Osteoblast (primary cell): ENCODE measurements at regions not wholly inside any gene's neighbourhood (a gene's known extent, or its start where the extent isn't known, plus 50 kb on each side); places are given as distances from the start of the nearest gene placed in this dataset.

Experiments
- DNase-seq: peaks from one replicate; pipeline ENCODE4 v3.0.0; 2011; ENCODE audit warnings: low spot score, mixed read lengths; ENCODE audit not compliant: insufficient read length; ENCODE audit errors: missing footprints
- H2AFZ ChIP-seq: 2 replicates; pipeline ENCODE4 v1.6.0; 2011; ENCODE audit warnings: mild to moderate bottlenecking, low read length
- H3K27ac ChIP-seq: 2 replicates; pipeline ENCODE4 v1.5.1; 2011; ENCODE audit warnings: mild to moderate bottlenecking, low read depth, low read length, moderate library complexity
- H3K27me3 ChIP-seq: 2 replicates; pipeline ENCODE4 v1.6.0; 2012; ENCODE audit warnings: mild to moderate bottlenecking, control low read depth, inconsistent platforms, low read length, moderate library complexity; ENCODE audit not compliant: insufficient read depth
- H3K36me3 ChIP-seq: 2 replicates; pipeline ENCODE4 v1.5.1; 2011; ENCODE audit warnings: mild to moderate bottlenecking, low read length, control low read depth, moderate library complexity; ENCODE audit not compliant: insufficient read depth
- H3K4me1 ChIP-seq: 2 replicates; pipeline ENCODE4 v1.5.1; 2011; ENCODE audit warnings: mild to moderate bottlenecking, low read length, control low read depth, moderate library complexity; ENCODE audit not compliant: insufficient read depth
- H3K4me2 ChIP-seq: 2 replicates; pipeline ENCODE4 v1.6.0; 2011; ENCODE audit warnings: mild to moderate bottlenecking, low read length; ENCODE audit not compliant: insufficient read depth
- H3K4me3 ChIP-seq: fragments of 200-600 bp; sonication (generic); 3 replicates; pipeline ENCODE4 v1.5.1; 2012; ENCODE audit warnings: mild to moderate bottlenecking, low read length, inconsistent platforms; ENCODE audit not compliant: insufficient read depth
- H3K79me2 ChIP-seq: 2 replicates; pipeline ENCODE4 v1.6.0; 2012; ENCODE audit warnings: mild to moderate bottlenecking, low read length, control low read depth, inconsistent platforms; ENCODE audit not compliant: insufficient read depth
- H3K9me3 ChIP-seq: 2 replicates; pipeline ENCODE4 v1.5.1; 2011; ENCODE audit warnings: low read depth, low read length, control low read depth
- H4K20me1 ChIP-seq: 2 replicates; pipeline ENCODE4 v1.6.0; 2012; ENCODE audit warnings: mild to moderate bottlenecking, low read length, control low read depth; ENCODE audit not compliant: insufficient read depth
- TF ChIP-seq, protein P1 (sequence below): IDR thresholded peaks from 2 replicates; pipeline ENCODE4 v1.5.1; 2011; ENCODE audit warnings: mild to moderate bottlenecking, low read depth, low read length, moderate library complexity; ENCODE audit errors: extremely low read depth

DNA sequence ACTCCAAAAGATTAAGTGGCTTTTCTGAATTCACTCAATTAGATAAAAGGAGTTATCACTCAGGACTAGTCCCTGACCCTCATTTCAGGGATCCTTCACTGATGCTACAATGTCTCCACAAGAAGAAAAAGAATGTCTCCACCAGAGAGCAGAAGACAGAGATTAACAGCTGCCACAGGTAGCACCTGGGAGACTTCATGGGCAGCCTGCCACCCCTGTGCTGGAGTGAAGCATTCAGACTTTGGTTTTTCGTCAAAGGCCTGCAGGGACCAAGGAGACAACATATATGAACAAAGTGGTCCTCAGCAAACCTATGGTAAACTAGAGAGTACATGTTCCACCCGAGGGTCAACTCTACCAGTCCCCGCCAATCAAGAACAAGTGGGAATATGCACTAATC lies 197.0 kb upstream of the ACVR2A start:
- DNase-seq = no peak
- no peaks in the 10 kb centered on the region for H4K20me1 ChIP-seq
- no peaks in the 10 kb centered on the region for H3K9me3 ChIP-seq
- no peaks in the 10 kb centered on the region for H3K27me3 ChIP-seq
- H3K4me2 ChIP-seq = no peak overlapping the region
- H3K4me3 ChIP-seq = no peak overlapping the region
- TF ChIP-seq, protein P1, sequence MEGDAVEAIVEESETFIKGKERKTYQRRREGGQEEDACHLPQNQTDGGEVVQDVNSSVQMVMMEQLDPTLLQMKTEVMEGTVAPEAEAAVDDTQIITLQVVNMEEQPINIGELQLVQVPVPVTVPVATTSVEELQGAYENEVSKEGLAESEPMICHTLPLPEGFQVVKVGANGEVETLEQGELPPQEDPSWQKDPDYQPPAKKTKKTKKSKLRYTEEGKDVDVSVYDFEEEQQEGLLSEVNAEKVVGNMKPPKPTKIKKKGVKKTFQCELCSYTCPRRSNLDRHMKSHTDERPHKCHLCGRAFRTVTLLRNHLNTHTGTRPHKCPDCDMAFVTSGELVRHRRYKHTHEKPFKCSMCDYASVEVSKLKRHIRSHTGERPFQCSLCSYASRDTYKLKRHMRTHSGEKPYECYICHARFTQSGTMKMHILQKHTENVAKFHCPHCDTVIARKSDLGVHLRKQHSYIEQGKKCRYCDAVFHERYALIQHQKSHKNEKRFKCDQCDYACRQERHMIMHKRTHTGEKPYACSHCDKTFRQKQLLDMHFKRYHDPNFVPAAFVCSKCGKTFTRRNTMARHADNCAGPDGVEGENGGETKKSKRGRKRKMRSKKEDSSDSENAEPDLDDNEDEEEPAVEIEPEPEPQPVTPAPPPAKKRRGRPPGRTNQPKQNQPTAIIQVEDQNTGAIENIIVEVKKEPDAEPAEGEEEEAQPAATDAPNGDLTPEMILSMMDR = no peak
- no peaks in the 10 kb centered on the region for H3K4me1 ChIP-seq
- H3K27ac ChIP-seq = no peak overlapping the region
- no peaks in the 10 kb centered on the region for H3K36me3 ChIP-seq
- no peak overlapping the region for H2AFZ ChIP-seq
- H3K79me2 ChIP-seq = no peaks in the 10 kb centered on the region

GRCh38 chr2:147646818-147647468 lies 197.9 kb upstream of the ACVR2A start:
- Histone ChIP-seq H3K79me2 (no peaks in the 10 kb centered on the region), H3K9me3 (no peaks in the 10 kb centered on the region), H3K4me1 (no peaks in the 10 kb centered on the region), H4K20me1 (no peaks in the 10 kb centered on the region), H3K27ac (no peak overlapping the region), H3K4me3 (no peak overlapping the region), H2AFZ (no peak overlapping the region), H3K4me2 (no peak overlapping the region), H3K36me3 (no peaks in the 10 kb centered on the region), H3K27me3 (no peaks in the 10 kb centered on the region)
- no peak for DNase-seq
- TF ChIP-seq, protein P1 = no peak

DNA sequence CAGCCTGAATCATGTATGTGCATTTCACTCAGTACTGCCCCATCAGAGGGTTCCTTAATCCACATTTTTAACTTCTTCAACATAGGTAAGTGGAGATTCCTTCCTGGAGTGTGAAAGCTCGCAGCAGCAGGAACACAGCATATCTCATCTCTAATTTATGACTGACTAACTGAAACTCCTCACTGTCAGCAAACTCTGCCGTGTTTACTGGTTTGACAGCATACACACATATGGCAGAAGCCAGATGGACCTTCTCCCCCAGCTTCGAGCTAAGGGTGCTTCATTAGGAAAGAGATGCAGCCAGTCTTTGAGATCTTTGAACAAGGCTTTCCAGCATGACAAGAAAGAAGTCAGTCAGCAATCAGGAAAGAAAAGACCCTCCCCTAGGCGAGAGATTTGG lies 200.3 kb upstream of the ACVR2A start:
- TF ChIP-seq, protein P1 = no peak
- no peak overlapping the region for H3K4me2 ChIP-seq
- H2AFZ ChIP-seq = no peak overlapping the region
- H3K9me3 ChIP-seq = no peaks in the 10 kb centered on the region
- no peaks in the 10 kb centered on the region for H3K36me3 ChIP-seq
- H3K27me3 ChIP-seq = no peaks in the 10 kb centered on the region
- H3K4me1 ChIP-seq = no peaks in the 10 kb centered on the region
- H3K4me3 ChIP-seq = no peak overlapping the region
- H4K20me1 ChIP-seq = no peaks in the 10 kb centered on the region
- no peak for DNase-seq
- H3K27ac ChIP-seq = no peak overlapping the region
- no peaks in the 10 kb centered on the region for H3K79me2 ChIP-seq

- H3K4me2 ChIP-seq = no peak overlapping the region
- no peak overlapping the region for H3K4me3 ChIP-seq
- TF ChIP-seq, protein P1 = no peak
- no peaks in the 10 kb centered on the region for H3K9me3 ChIP-seq
- H3K27ac ChIP-seq = no peak overlapping the region
- no peaks in the 10 kb centered on the region for H4K20me1 ChIP-seq
- no peaks in the 10 kb centered on the region for H3K79me2 ChIP-seq
- no peak for DNase-seq
- no peaks in the 10 kb centered on the region for H3K36me3 ChIP-seq
- H3K27me3 ChIP-seq = no peaks in the 10 kb centered on the region
- no peak overlapping the region for H2AFZ ChIP-seq
- H3K4me1 ChIP-seq = no peaks in the 10 kb centered on the region
Observed at GRCh38 chr2:147642765-147643164, 202.1 kb upstream of the ACVR2A start.
